ENCODE measurements at regions not wholly inside any gene's neighbourhood (a gene's known extent, or its start where the extent isn't known, plus 50 kb on each side); places are given as distances from the start of the nearest gene placed in this dataset.
"Not testable (repeated sequence)": the region's sequence is repeated elsewhere in the genome, so short reads cannot be mapped to it uniquely, and the experiment has no call there.

DNA sequence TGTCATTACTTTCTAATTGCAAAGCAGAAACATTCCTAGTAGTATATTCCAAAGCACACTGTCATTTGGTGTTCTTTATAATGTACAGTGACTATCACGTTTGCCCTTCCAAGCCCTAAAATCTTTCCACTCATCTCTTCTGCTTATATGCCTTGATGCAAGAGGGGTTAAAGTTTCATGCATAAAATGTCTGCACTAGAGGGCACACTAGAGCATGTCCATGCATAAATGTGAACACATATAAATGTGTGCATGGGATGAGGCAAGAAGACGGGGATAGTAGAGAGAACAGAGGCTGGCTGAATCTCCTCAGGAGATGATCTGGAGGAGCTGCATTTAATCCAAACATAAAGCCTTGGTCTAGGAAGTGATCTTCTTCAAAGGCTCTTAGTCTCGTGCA, 352.8 kb downstream of the BCL2L11 start:
- in situ Hi-C loops (cut with HindIII; ENCODE audit: low sequenced_read_pairs); DNase-seq (ENCODE audit: low spot score): not testable (repeated sequence)

DNA sequence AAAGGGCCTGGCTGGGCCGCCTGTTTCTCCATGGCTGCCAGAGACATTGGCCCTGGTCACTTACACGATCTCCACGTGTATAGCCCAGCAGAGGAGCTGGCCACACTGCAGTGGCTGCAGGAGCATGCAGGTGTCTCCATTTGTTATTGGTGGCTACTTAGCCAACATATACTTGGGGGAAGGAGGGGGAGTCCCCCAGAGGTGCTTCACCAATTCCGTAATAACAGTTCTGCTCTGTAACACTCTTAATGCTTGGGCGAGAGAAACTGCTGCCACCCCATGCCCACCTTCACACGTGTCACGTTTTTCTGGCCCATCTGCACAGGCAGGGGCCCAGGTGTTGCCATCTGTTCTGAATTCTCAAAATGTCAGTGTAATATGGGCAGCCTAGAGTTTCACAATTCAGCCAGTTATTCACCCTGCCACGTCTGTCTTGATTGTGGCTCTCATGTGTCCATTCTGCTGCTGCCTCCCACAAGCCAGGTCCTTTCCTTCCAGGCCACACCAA, 353.5 kb downstream of the BCL2L11 start:
- DNase-seq (ENCODE audit: low spot score); in situ Hi-C loops (cut with HindIII; ENCODE audit: low sequenced_read_pairs): not testable (repeated sequence)

DNA sequence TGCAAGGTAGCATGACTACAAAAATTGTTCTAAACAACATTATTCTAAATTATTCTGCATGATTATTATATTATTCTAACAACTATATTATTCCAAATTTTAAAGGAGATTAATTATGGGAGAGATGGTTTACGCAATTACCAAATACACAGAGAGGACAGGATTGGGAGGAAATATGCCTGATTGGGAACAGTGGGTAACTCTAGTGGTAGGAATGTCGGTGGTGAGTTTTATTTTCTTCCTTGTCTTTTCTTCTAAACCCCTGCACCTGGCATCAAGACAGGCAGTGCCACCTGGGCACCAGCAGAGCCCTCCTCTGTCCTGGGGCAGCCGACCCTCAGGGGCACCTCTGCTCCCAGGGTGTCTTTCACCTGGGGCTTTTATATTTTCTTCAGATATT, 357.6 kb downstream of the BCL2L11 start:
- in situ Hi-C loops (cut with HindIII; ENCODE audit: low sequenced_read_pairs); DNase-seq (ENCODE audit: low spot score): not testable (repeated sequence)

DNA sequence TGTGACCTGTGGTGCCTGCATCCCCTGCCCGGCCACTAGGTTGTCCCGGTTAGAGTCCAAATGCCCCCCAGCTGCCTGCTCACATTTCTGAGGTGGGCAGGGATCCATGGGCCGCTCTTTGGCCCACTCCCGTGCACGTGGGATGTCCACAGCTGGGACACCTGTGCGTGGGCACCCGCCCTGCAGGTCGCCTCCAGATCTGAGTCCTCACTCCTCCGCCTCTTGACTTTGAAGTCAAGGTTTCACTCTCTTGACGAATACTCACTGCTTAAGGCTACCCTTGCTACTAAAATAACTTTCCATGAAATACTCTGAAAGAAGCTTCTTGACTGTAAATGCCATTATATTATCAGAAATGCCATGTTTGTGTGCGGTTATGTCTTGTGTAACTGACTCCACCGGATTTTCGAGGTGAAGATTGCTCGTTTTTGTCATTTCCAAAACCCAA, 358.2 kb downstream of the BCL2L11 start:
- in situ Hi-C loops (cut with HindIII; ENCODE audit: low sequenced_read_pairs), result not testable (repeated sequence)

DNA sequence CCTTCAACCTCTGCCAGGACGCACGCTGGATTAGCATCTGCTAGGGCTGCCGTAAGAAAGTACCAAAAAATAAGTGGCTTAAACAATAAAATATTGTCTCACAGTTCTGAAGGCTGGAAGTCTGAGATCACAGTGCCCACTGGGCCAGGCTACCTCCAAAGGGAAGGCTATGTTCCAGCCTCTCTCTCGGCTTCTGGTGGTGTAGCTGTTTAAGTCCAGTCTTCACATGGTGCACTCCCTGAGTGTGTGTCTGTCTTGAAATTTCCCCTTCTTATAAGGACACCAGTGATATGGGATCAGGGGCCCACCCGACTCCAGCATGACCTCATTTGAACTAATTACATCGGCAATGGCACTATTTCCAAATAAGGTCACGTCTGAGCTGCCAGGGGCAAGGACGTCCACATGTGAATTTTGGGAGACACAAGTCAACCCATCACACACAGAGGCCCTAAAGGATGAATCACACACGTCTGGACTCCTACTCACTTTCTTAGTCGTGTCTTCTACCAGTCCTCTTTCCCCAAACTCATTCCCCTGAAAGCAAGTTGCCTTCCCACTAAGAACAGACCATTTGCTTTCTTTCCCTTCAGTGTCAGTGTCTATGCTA, 359.4 kb downstream of the BCL2L11 start:
- in situ Hi-C loops (cut with HindIII; ENCODE audit: low sequenced_read_pairs), result not testable (repeated sequence)

More for the DNA sequence above, 358.2 kb downstream of the BCL2L11 start:
- not testable (repeated sequence) for DNase-seq (ENCODE audit: low spot score)

DNA sequence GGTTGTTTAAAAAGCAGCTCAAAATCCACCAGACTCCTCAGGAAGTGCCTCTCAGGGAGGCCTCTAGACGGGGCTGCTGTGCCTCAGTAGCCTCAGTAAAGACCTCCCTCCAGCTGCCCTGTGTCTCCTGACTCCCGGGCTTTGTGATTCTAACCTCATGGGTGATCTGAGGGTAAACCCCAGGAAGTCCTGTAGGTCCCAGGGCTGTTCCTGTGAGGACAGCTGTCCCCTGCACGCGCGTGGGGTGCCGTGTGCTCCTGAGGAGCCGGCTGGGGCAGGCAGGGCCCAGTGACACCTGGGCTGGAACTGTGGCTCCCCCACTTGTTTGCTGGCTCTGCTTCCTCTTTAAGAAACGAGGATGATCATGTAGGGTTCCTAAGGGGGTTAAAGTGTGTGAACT, 359.9 kb downstream of the BCL2L11 start:
- in situ Hi-C loops (cut with HindIII; ENCODE audit: low sequenced_read_pairs); DNase-seq (ENCODE audit: low spot score): not testable (repeated sequence)

More for the DNA sequence above, 359.4 kb downstream of the BCL2L11 start:
- not testable (repeated sequence) for DNase-seq (ENCODE audit: low spot score)

DNA sequence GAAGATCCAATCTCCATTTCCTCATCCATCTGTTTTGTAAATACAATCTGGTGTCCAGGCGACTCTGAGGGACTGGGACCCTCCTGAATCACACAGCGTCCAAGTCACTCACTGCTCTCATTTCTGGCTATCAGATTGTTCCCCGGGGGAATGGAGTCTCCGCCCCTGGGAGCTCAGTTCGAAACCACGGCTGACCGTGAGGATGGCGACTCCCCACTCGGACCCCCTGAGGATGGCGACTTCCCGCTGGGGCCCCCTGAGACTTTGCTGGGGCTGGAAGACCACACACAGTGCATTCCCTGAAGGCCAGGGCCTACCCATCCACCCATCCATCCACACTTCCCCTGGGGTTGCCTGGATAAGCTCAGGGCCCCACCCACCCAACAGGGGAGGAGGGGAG, 360.5 kb downstream of the BCL2L11 start:
- in situ Hi-C loops (cut with HindIII; ENCODE audit: low sequenced_read_pairs); DNase-seq (ENCODE audit: low spot score): not testable (repeated sequence)

DNA sequence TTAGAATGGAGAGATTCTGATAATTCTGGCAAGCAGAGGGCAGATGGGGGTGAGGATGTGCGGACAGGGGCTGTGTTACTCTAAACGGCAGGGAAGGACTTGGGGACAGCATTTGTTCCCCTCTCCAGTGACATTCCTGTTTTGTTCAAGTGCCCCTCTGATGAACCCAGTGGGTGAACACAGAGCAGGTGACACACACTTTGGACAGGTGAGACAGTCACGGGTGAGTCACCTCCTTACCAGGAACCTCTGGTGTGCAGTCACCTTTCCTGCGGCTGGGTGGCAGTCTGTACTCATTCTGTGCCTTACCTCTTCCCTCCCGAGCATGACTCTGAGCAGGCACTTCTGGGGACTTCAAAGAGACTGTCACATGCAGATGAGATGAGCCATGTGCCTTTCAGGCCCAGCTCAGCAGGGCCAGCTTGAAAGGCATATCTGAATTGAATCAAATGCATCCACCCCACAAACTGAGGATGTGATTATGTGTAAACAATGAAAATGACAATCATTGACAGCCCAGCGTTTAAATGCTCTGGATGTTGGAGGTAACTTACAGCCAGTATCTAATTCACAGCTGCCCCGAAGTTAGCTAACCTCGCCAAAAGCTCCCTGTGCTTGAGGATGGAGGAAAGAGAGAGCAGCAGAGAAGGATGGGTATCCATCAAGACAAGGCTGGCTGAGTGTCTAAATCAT, 362.4 kb downstream of the BCL2L11 start:
- in situ Hi-C loops (cut with HindIII; ENCODE audit: low sequenced_read_pairs); DNase-seq (ENCODE audit: low spot score): not testable (repeated sequence)

DNA sequence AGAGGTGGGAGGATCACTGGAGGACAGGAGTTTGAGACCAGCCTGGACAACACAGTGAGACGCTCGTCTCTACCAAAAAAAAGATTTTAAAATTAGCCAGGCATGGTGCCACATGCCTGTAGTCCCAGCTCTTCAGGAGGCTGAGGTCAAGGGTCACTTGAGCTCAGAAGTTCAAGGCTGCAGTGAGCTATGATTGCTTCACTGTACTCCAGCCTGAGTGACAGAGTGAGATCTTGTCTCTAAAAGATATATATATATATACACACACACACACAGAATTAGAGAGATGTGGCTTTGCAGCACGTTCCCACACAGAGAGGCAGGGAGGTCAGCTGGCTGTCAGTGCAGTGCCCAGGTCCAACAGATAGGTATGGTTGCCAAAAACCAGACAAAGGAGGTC, 363.4 kb downstream of the BCL2L11 start:
- in situ Hi-C loops (cut with HindIII; ENCODE audit: low sequenced_read_pairs), result not testable (repeated sequence)

DNA sequence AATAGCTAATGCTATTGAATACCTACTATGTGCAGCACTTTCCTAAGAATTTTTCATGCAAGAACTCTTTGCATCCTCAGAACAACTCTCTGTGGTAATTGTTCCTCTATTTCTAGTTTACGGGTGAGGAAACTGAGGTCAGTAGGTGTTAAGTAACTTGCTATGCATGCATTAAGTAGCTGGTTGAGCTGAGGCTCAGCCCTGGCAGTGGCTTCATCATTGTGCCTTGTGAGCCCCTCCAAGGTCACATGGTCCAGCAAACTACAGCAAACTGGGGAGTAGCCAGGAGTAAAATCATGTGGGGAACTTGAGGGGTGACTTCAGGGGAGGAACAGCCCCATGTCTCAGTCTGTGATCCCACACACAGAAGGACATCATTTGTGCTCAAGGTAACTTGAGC, 365.2 kb downstream of the BCL2L11 start:
- in situ Hi-C loops (cut with HindIII; ENCODE audit: low sequenced_read_pairs); DNase-seq (ENCODE audit: low spot score): not testable (repeated sequence)

More for the DNA sequence above, 363.4 kb downstream of the BCL2L11 start:
- not testable (repeated sequence) for DNase-seq (ENCODE audit: low spot score)

DNA sequence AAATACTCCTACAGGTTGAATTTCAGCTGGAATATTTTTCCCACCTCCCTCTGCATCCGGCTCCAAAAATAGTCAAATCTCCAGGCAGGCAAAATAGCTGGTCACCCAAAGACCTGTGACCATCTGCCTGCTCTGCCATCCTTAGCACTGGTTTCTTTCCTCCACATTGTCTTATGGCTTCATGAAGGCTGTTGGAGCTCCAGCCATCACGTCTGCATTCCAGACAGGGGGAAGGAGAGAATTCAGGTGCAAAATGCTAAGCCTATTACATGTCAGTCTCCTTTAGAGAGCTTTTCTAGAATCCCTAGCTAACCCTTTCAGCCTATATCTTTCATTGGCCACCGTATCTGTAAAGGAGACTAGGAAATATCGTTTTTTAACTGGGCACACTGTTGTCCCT, 367.7 kb downstream of the BCL2L11 start:
- in situ Hi-C loops (cut with HindIII; ENCODE audit: low sequenced_read_pairs), result not testable (repeated sequence)

DNA sequence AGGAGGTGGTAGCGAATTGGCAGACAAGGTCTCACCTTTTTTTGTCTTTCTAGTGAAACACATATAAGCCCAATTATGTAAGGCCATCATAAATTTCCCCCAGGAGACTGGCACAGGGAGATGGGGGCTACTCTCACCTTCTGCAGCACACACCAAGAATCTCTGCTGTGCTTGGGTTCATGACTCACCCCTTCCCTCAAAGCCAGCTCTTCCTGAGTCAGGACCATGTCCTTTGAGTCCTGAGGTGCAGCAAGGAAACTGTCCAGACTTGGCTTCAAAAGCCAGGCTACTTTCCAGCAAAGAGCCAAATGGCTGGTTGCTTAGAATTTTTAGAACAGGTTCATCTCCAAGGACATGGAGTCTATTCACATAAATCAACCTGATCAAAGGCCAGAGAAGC, 368.7 kb downstream of the BCL2L11 start:
- DNase-seq (ENCODE audit: low spot score); in situ Hi-C loops (cut with HindIII; ENCODE audit: low sequenced_read_pairs): not testable (repeated sequence)

More for the DNA sequence above, 367.7 kb downstream of the BCL2L11 start:
- not testable (repeated sequence) for DNase-seq (ENCODE audit: low spot score)

DNA sequence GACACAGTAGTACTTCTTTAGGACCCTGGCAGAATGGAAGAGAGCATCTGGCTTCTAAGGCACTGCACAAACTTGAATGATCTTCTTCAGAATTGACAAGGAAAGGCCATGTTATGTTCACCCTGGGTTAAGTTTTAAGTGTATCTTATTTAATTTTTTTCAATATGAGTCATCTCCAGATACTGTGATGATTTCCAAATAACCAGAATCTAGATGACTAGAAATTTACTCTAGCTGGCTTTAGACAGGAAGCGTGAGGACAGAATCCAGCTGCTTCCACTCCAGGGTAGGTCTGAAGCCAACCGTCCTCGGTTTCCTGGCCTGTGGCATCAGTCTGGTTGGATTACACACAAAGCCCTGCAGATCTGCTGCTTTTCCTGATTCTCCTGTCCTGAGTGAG, 370.5 kb downstream of the BCL2L11 start:
- in situ Hi-C loops (cut with HindIII; ENCODE audit: low sequenced_read_pairs); DNase-seq (ENCODE audit: low spot score): not testable (repeated sequence)

DNA sequence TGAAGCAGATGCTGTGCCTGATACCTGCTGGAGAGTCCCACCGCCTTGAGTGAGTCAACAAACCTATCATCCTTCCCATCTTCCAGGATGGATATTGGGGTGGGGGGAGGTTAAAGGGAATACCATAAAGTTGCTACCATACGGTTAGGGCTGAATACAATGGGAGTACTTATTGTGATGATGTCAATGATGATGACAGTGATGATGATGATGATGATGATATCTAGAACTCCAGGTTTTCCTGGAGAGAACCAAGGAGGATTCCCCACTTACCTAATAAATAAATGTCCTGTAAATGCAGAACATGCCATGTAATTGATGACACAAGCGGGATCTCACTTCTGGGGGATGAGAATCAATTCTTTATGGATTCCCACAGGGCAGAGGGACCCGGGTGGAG, 370.9 kb downstream of the BCL2L11 start:
- DNase-seq (ENCODE audit: low spot score); in situ Hi-C loops (cut with HindIII; ENCODE audit: low sequenced_read_pairs): not testable (repeated sequence)

DNA sequence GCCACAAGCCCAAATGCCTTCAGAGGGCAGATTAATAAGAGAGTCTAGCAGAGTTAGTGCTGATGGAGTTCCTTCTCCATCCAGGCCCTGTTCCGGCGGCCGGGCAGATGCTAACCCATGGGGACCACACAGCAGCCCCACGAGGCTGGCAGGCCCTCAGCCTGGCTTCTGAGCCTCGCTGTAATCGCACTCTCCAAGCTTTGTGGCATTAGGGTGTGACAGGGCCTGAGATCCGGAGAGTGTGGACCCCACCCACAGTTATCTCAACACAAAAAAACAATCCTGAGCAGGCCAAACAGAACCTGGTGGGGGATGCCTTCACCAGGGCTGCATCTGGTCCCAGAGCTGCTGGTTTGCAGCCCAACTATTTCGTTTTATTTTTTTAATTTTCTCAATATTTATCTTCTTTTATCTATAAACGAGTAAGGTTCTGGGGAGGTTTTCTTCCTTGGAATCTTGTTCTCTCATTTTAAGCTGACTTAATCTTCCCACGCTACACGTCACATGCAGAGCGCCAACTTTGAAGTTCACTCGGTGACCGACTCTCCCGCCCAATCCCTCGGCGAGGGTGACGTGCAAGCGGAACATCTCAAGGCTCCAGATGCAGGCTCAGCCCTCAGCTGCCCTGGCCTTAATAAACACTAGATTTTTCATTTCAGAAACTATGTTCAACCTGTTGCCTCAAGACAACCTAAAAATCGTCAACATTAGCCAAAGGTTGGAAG, 372.4 kb downstream of the BCL2L11 start:
- DNase-seq (ENCODE audit: low spot score); in situ Hi-C loops (cut with HindIII; ENCODE audit: low sequenced_read_pairs): not testable (repeated sequence)

DNA sequence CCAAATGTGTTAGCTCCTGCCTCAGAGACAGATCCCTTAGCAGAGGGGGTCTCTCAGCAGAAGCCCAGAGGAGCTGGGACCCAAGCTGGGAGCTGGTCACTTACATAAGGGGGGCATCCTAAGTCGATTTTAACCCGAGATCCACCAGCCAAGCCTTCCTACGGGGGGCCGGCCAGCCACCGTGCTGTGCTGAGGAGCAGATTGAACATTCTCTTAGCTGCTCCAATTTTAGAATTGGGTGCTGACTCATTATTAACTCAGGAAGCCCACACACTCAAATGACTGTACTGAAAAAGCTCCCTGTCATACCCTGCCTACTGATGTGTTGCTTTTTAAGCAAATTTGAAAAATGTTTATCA, 373.0 kb downstream of the BCL2L11 start:
- DNase-seq (ENCODE audit: low spot score); in situ Hi-C loops (cut with HindIII; ENCODE audit: low sequenced_read_pairs): not testable (repeated sequence)

DNA sequence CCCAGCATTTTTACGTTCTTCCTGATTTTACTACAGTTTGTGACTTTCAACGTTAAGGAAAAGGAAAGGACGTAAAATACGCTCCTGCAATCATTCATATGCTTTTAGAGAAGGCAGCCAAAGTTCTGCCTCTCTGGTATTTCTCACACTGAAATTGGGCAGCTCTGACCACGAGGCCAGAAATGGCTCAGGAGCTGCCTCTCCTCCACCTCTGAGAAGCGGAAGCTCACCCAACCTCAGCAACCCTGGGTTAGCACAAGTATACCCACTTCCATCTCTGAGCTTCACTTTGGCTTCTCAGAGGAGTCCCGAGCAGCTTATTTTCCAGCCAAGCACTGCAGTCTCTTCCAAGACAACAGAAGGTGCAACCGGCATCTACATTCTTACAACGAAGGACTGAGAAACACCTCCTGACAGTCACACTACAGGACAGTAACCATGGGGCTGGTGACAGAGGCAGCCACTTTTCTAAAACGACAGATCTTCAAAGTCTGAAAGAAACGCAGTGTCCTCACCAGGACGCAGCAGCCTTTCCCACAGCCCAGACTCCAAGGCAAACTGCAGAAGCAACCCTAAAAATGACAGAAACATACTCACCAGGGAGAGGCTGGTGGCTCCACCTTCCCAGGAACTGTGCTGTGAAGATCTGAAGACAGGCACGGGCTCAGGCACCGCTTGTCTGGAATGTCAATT, 373.7 kb downstream of the BCL2L11 start:
- in situ Hi-C loops (cut with HindIII; ENCODE audit: low sequenced_read_pairs); DNase-seq (ENCODE audit: low spot score): not testable (repeated sequence)

DNA sequence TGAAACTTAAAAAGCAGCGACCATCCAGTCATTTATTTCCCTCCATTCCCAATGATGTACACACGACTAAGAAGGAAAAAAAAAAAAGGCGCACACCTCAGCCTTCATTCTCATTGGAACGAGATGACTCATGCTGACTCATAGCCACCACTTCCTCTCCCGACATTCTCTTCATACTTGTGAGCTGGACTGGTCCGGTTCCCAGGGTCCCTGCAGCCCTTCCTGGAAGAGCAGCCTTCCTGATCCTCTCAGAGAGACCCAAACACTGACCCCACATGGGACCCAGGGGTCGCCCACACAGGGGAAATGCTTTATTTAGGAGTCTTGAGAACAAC, 374.2 kb downstream of the BCL2L11 start:
- DNase-seq (ENCODE audit: low spot score); in situ Hi-C loops (cut with HindIII; ENCODE audit: low sequenced_read_pairs): not testable (repeated sequence)

DNA sequence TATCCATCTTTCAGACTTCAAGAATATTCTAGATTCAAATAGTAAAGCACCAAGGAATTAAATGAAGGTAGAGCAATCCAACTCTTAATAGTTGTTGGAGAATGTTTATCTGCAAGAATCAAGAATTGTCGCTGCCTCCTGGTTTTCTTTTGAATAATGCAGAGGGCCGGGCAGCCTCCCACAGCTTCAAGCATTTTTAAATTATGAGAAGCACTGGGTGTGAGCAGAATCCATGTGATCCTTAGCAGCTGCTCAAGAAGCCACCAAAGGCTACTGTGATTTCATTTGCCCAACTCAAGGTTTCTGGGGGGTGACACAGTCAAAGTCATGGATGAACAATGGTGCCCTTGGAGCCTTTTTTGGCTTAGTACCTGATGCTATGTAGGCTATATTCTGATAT, 374.9 kb downstream of the BCL2L11 start:
- DNase-seq (ENCODE audit: low spot score); in situ Hi-C loops (cut with HindIII; ENCODE audit: low sequenced_read_pairs): not testable (repeated sequence)

Data from G401 (cell line).